MM.1S (cell line): ENCODE measurements at regions not wholly inside any gene's neighbourhood (a gene's known extent, or its start where the extent isn't known, plus 50 kb on each side); places are given as distances from the start of the nearest gene placed in this dataset.

Source experiments
- DNase-seq: peaks from one replicate; pipeline ENCODE4 v3.0.0-alpha.2; 2015
- H2AFZ ChIP-seq: fragments of 300-600 bp; sonication (generic); 2 replicates; pipeline ENCODE4 v1.6.0; 2016; ENCODE audit warnings: antibody characterized with exemption, low read length
- H3F3A ChIP-seq: fragments of 300-600 bp; sonication (generic); 2 replicates; pipeline ENCODE4 v1.6.1; 2016; ENCODE audit warnings: mild to moderate bottlenecking, antibody characterized with exemption, low read length, moderate library complexity, mixed read lengths; ENCODE audit not compliant: insufficient read depth
- H3K27ac ChIP-seq: fragments of 300-600 bp; sonication (generic); 2 replicates; pipeline ENCODE4 v1.5.1; 2016; ENCODE audit warnings: mild to moderate bottlenecking, low read length
- H3K27me3 ChIP-seq: fragments of 300-600 bp; sonication (generic); replicated peaks from 2 replicates; pipeline ENCODE4 v1.6.0; 2016; ENCODE audit warnings: low read length; ENCODE audit not compliant: insufficient read depth
- H3K36me3 ChIP-seq: fragments of 300-600 bp; sonication (generic); replicated peaks from 2 replicates; pipeline ENCODE4 v1.6.1; 2016; ENCODE audit warnings: mild to moderate bottlenecking, low read length, mixed read lengths; ENCODE audit not compliant: insufficient read depth
- H3K4me1 ChIP-seq: fragments of 300-600 bp; sonication (generic); 2 replicates; pipeline ENCODE4 v1.6.1; 2016; ENCODE audit warnings: low read length, mixed read lengths
- H3K4me2 ChIP-seq: fragments of 300-600 bp; sonication (generic); 2 replicates; pipeline ENCODE4 v1.6.0; 2016; ENCODE audit warnings: low read depth, low read length
- H3K4me3 ChIP-seq: fragments of 300-600 bp; sonication (generic); 2 replicates; pipeline ENCODE4 v1.5.1; 2016; ENCODE audit warnings: low read length, mixed read lengths
- H3K79me2 ChIP-seq: fragments of 300-600 bp; sonication (generic); 2 replicates; pipeline ENCODE4 v1.6.1; 2016; ENCODE audit warnings: mixed run types, low read length, mixed read lengths
- H3K9ac ChIP-seq: fragments of 300-600 bp; sonication (generic); 2 replicates; pipeline ENCODE4 v1.6.1; 2016; ENCODE audit warnings: low read length, mixed read lengths
- H3K9me2 ChIP-seq: fragments of 300-600 bp; sonication (generic); replicated peaks from 2 replicates; pipeline ENCODE4 v1.6.1; 2016; ENCODE audit warnings: mild to moderate bottlenecking, low read length, mixed read lengths; ENCODE audit not compliant: insufficient read depth
- H3K9me3 ChIP-seq: fragments of 300-600 bp; sonication (generic); replicated peaks from 2 replicates; pipeline ENCODE4 v1.6.1; 2016; ENCODE audit warnings: mild to moderate bottlenecking, low read length, mixed read lengths; ENCODE audit not compliant: insufficient read depth
- H4K20me1 ChIP-seq: fragments of 300-600 bp; sonication (generic); 2 replicates; pipeline ENCODE4 v1.6.1; 2016; ENCODE audit warnings: mild to moderate bottlenecking, low read length, moderate library complexity, mixed read lengths; ENCODE audit not compliant: insufficient read depth
- CTCF ChIP-seq: fragments of 300-600 bp; sonication (generic); IDR thresholded peaks from 2 replicates; pipeline ENCODE4 v1.5.1; 2016; ENCODE audit warnings: antibody characterized with exemption, low read length, mixed read lengths
- EZH2 ChIP-seq: fragments of 300-600 bp; sonication (generic); optimal IDR thresholded peaks from 2 replicates; pipeline ENCODE3; 2017; ENCODE audit warnings: low read depth, mild to moderate bottlenecking, antibody characterized with exemption, low read length, mixed read lengths
- EZH2phosphoT487 ChIP-seq: fragments of 300-600 bp; sonication (generic); IDR thresholded peaks from 2 replicates; pipeline ENCODE4 v1.6.1; 2018; ENCODE audit warnings: antibody characterized with exemption, low read length

DNA sequence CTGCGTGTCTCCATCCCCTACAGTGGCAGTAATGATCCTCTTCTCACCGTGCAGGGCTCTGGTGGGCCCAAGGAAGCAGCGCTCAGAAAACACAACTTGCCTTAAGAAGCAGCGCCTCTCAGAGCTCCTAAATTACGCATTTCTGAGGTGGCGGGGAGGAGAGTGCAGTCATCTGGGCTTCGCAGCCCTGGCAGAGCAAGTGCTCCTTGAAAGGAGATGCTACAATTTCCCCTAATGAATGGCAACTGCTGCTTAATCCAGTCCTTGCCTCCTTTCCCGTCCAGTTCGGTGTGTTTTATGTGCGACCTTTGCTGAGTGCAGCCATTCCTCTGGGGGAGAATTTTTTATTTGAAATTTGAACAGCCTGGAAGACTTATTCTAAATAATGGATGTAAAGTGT, 287.3 kb downstream of the PTPRU start:
- H3K9me3 ChIP-seq: no peaks in the 10 kb centered on the region
- no peak overlapping the region for H3K27ac ChIP-seq
- H3K4me1 ChIP-seq: no peaks in the 10 kb centered on the region
- H3K79me2 ChIP-seq: no peaks in the 10 kb centered on the region
- TF ChIP-seq CTCF (no peak), EZH2 (no peak), EZH2phosphoT487 (no peak)
- H4K20me1 ChIP-seq: no peaks in the 10 kb centered on the region
- H3K4me2 ChIP-seq: no peak overlapping the region
- H3F3A ChIP-seq: no peaks in the 10 kb centered on the region
- H3K36me3 ChIP-seq: no peaks in the 10 kb centered on the region
- no peak overlapping the region for H3K4me3 ChIP-seq
- H3K9me2 ChIP-seq: no peaks in the 10 kb centered on the region
- DNase-seq: no peak
- no peak overlapping the region for H2AFZ ChIP-seq
- no peak overlapping the region for H3K9ac ChIP-seq
- peaks cover 84% of the 10 kb centered on the region for H3K27me3 ChIP-seq

GRCh38 chr1:29523136-29523535, 286.8 kb downstream of the PTPRU start:
- H3K4me3 ChIP-seq: no peak overlapping the region
- H4K20me1 ChIP-seq: no peaks in the 10 kb centered on the region
- no peak overlapping the region for H2AFZ ChIP-seq
- H3K4me1 ChIP-seq: no peaks in the 10 kb centered on the region
- peaks cover 81% of the 10 kb centered on the region for H3K27me3 ChIP-seq
- no peaks in the 10 kb centered on the region for H3K36me3 ChIP-seq
- H3K4me2 ChIP-seq: no peak overlapping the region
- no peak overlapping the region for H3K27ac ChIP-seq
- no peaks in the 10 kb centered on the region for H3F3A ChIP-seq
- TF ChIP-seq CTCF: no peak
- TF ChIP-seq EZH2phosphoT487: no peak
- no peak for TF ChIP-seq EZH2
- H3K9me3 ChIP-seq: no peaks in the 10 kb centered on the region
- no peaks in the 10 kb centered on the region for H3K79me2 ChIP-seq
- H3K9ac ChIP-seq: no peak overlapping the region
- no peaks in the 10 kb centered on the region for H3K9me2 ChIP-seq
- DNase-seq: no peak

DNA sequence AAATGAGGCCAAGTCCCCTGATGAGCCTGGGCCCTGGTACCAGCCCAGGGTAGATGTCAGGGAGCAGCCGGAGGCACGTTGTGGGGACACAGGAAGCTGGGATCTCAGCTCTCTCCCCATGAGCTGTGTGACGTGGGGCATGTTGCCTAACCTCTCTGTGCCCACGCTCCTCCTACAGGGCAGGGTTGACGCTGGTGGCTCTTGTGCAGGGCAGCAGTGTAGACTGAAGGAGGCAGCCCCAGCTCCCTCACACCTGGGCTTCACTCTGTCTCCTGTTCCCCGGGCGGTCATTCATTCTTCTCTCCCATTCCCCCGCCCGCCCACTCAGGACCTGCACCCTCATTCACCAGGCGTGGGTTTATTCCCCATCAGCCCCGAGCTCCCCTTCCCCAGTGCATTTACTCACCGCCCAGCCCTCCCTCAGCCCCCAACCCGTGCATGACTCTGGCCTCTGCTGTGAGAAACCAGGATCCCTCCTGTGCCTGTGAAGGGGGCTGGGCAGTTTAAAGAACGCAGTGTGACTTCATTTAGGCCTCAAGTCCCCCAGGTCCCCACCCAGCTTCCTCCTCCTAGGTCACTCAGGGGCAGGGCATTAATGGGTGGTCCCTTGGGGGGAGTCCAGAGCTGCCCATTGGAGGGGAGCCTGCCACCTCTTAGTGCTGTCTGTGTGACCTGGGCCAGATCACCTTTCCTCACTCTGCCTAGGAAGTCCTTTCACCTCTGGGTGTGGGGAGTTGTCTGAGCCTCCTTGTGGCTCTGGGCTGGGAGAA, 285.7 kb downstream of the PTPRU start:
- Histone ChIP-seq H3K4me1 (no peaks in the 10 kb centered on the region), H3K4me3 (no peak overlapping the region), H4K20me1 (no peaks in the 10 kb centered on the region), H3K9ac (no peak overlapping the region), H3K79me2 (no peaks in the 10 kb centered on the region), H3K4me2 (no peak overlapping the region), H3K27ac (no peak overlapping the region), H2AFZ (no peak overlapping the region), H3K9me3 (no peaks in the 10 kb centered on the region), H3F3A (no peaks in the 10 kb centered on the region), H3K36me3 (no peaks in the 10 kb centered on the region), H3K9me2 (no peaks in the 10 kb centered on the region), H3K27me3 (peaks cover 70% of the 10 kb centered on the region)
- TF ChIP-seq EZH2 (no peak), CTCF (no peak), EZH2phosphoT487 (no peak)
- no peak for DNase-seq
